HFF-Myc (cell line): ENCODE measurements at regions not wholly inside any gene's neighbourhood (a gene's known extent, or its start where the extent isn't known, plus 50 kb on each side); places are given as distances from the start of the nearest gene placed in this dataset.
"Not testable (repeated sequence)": the region's sequence is repeated elsewhere in the genome, so short reads cannot be mapped to it uniquely, and the experiment has no call there.

Experiments used
- DNase-seq: peaks from one replicate; pipeline ENCODE4 v3.0.0-alpha.2; 2011; ENCODE audit warnings: low read depth; ENCODE audit errors: extremely low read depth
- H3K4me3 ChIP-seq: replicated peaks from 2 replicates; pipeline ENCODE4 v1.5.1; 2011; ENCODE audit warnings: low read depth, mild to moderate bottlenecking, control low read depth, low read length
- TF ChIP-seq, protein P1 (sequence below): IDR thresholded peaks from 2 replicates; pipeline ENCODE4 v1.5.1; 2012; ENCODE audit warnings: mild to moderate bottlenecking, low read depth, low read length, control low read depth; ENCODE audit errors: missing control alignments

DNA sequence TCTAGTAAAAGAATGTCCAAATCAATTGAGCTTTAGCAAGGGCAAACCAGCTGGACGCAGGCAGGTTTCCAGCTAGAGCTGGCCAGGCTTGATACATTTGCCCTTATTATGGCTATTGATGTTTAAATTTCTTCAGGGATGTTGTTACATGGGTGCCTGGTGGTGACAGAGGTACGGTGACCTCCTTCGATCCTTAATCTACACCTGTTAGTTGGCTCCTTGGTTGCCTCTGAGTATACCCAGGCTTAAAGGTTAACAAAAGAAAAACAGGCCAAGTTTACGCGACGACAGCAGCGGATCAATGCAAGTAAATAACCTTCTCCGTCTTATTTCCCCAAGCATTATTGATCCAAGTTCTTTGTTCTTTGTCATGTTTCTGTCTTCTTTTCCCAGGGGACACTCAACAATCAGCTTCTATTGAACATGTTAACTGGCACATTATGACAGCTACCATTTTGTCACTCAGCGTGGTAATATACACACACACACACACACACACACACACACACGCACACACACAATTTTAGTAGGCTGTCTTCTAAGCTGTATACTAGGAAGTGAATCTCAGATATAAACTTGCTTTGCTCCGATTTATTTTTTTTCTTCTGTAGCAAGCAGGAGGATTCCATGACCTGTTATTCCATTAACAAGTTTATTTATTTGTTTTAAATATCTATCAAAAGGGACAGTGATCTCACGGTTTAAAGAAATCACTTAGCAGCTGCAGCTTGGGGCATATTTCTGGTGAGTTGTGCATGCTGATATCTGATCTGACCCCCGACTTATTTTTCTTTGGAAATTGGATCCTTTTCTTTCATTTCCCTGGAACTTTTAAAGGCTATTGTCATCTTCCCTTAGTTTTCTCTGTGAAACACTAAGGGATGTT is 844.7 kb downstream of the MCTP2 start:
- DNase-seq = no peak
- H3K4me3 ChIP-seq = no peak overlapping the region
- TF ChIP-seq, protein P1, sequence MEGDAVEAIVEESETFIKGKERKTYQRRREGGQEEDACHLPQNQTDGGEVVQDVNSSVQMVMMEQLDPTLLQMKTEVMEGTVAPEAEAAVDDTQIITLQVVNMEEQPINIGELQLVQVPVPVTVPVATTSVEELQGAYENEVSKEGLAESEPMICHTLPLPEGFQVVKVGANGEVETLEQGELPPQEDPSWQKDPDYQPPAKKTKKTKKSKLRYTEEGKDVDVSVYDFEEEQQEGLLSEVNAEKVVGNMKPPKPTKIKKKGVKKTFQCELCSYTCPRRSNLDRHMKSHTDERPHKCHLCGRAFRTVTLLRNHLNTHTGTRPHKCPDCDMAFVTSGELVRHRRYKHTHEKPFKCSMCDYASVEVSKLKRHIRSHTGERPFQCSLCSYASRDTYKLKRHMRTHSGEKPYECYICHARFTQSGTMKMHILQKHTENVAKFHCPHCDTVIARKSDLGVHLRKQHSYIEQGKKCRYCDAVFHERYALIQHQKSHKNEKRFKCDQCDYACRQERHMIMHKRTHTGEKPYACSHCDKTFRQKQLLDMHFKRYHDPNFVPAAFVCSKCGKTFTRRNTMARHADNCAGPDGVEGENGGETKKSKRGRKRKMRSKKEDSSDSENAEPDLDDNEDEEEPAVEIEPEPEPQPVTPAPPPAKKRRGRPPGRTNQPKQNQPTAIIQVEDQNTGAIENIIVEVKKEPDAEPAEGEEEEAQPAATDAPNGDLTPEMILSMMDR = no peak

DNA sequence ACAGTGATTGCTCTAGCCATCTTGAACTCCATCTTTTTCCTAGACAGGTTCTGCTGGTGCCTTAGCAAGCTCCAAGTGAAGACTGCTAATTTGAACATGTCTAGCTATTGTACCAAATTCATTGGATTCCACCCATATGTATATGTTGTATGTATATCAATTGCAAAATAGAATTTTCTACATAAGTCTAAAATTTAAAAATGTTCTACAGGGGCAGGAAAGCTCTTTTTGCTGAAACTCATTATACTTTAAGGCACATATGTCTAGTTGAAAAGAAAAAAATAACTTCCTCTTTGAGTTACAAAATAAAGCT is 845.3 kb downstream of the MCTP2 start:
- H3K4me3 ChIP-seq = no peak overlapping the region
- DNase-seq = no peak
- TF ChIP-seq, protein P1 = no peak

DNA sequence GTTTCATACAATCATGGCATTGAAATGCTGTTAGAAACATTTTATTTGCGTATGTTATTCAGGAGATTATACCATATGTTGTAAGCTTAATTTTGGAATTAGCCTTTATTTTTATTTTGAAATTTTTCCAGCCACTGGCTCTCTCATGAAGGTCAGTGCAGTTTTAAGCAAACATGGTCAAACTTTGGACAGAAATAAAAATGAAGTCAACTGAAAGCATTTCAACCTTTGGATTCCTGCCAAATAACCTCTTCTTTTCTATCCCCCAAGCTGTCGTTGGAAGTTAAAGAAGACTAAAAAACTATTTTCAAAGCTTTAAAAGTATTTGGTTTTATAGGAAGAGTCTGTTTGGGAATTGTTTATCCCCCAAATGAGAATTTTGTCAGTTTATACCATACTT is 846.6 kb downstream of the MCTP2 start:
- no peak for DNase-seq
- TF ChIP-seq, protein P1 = no peak
- H3K4me3 ChIP-seq = no peak overlapping the region

DNA sequence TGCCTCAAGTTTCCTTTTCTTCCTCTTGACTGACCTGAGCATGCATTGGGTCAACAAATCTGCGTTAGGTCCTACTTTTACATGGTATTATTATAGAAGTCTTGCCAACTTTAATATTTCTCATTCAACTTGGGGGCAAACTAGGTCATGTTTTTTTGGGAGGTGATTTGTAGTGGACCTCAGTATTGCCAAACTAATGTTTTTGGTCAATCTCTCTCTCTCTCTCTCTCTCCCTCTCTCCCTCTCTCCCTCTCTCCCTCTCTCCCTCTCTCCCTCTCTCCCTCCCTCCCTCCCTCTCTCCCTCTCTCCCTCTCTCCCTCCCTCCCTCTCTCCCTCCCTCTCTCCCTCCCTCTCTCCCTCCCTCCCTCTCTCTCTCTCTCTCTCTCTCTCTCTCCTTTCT is 848.9 kb downstream of the MCTP2 start:
- DNase-seq, H3K4me3 ChIP-seq: not testable (repeated sequence)

DNA sequence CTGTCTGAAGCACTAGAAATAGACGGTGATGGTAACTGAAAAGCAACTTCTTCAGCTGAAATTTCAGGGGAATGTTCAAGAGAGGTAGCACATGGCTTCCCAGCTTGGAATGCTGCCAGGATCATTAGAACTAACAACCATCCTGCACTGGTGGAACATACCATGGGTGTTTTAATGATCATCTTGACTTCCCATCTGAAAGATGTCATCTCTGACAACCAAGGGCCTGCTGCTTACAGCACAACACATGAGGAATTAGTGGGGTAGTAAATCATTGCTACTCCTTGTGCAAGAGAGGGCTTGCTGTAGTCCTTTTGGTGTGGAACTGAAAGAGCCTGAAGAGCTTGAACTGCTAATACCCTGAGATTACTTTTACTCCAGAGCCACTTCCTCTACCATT is 853.7 kb downstream of the MCTP2 start:
- H3K4me3 ChIP-seq = no peak overlapping the region
- DNase-seq = peak; percentile 5
- TF ChIP-seq, protein P1 = no peak

DNA sequence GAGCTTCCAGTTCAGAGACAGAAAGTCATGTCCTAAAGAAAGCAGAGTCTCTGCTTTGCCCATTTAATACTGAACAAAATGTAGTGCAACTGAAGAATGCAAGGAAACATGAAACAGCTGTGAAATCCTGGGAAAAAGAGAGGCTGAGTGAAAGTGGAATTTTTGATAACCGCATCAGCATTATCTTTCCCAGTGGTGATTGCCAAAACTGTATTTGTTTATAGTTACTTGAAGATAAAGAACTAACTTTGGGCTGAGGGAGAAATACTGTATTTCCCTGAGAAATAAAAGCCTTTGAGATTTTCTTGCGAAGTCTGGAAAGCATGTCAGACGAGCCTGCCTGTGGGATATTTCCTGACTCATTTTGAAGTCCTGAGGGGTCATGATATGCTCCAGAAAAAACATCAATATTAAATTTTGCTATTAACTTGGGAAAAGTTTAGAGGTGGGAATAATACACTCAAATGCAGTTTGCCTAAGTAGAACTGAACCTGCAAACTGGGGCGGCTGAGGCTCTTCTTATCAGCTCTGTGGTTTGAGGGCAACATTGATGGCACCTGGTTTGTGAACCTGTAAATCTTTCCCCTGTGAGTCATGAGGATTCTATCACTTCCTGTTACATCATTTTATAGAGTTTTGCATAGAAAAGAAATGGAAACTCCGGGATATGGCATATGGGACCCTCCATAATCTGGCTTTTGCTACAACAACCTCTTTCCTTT is 855.3 kb downstream of the MCTP2 start:
- DNase-seq = peak; percentile 11
- H3K4me3 ChIP-seq = no peak overlapping the region
- TF ChIP-seq, protein P1 = no peak

DNA sequence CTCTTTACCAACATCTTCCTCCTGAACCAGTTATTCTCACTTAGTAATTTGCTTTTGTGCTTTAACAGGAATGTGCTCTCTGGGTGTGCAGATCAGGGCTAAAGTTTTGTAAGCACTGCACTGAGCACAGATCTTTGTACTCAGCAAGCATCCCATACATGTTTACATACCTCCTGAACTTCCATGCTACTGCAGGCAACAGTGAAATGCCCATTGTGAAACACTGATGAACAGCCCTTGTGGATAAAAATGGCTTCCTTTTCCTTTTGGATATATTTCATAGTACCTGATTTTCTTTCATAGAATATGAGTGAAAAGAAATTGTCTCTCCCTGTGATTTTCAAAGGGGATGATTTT is 855.9 kb downstream of the MCTP2 start:
- DNase-seq = no peak
- H3K4me3 ChIP-seq = no peak overlapping the region
- TF ChIP-seq, protein P1 = no peak
